Vagina (tissue), 2 donors: ENCODE measurements at regions not wholly inside any gene's neighbourhood (a gene's known extent, or its start where the extent isn't known, plus 50 kb on each side); places are given as distances from the start of the nearest gene placed in this dataset.

Experiments used
- CTCF ChIP-seq, 3 experiments: fragments of 450-650 bp in 2 of 3; fragments of 200-600 bp in 1 of 3; sonication (generic) in 1 of 3; IDR thresholded peaks; one replicate each; pipeline ENCODE4 v1.5.1; 2017 to 2019; ENCODE audit warnings: antibody characterized with exemption in 3 of 3, mild to moderate bottlenecking in 2 of 3, moderate library complexity in 2 of 3
- POLR2A ChIP-seq, 2 donors: fragments of 450-650 bp; IDR thresholded peaks; one replicate each; pipeline ENCODE4 v1.6.1; 2017; ENCODE audit warnings: antibody characterized with exemption in 2 of 2, mild to moderate bottlenecking in 2 of 2, moderate library complexity in 2 of 2

- no peak for TF ChIP-seq CTCF (IDR thresholded peaks at IDR 0.05)
- TF ChIP-seq POLR2A (IDR thresholded peaks at IDR 0.05): no peak
Observed at GRCh38 chr3:76308541-76308940, 523.2 kb upstream of the ZNF717 start.
